NT2/D1 (cell line): ENCODE measurements at regions not wholly inside any gene's neighbourhood (a gene's known extent, or its start where the extent isn't known, plus 50 kb on each side); places are given as distances from the start of the nearest gene placed in this dataset.

Experiments used
- SUZ12 ChIP-seq: IDR thresholded peaks from 2 replicates; pipeline ENCODE4 v1.6.1; 2011; ENCODE audit not compliant: insufficient read length, insufficient read depth; ENCODE audit errors: extremely low read depth
- YY1 ChIP-seq: IDR thresholded peaks from 2 replicates; pipeline ENCODE4 v1.6.1; 2011; ENCODE audit not compliant: insufficient read length, insufficient read depth
- ZNF274 ChIP-seq: IDR thresholded peaks from 2 replicates; pipeline ENCODE4 v1.6.1; 2011; ENCODE audit warnings: mild to moderate bottlenecking, low read depth, low read length

- TF ChIP-seq ZNF274 = no peak
- no peak for TF ChIP-seq YY1
- no peak for TF ChIP-seq SUZ12
Measured at GRCh38 chr13:22200440-22200839, 529.6 kb downstream of the FGF9 start.
